ENCODE measurements at regions not wholly inside any gene's neighbourhood (a gene's known extent, or its start where the extent isn't known, plus 50 kb on each side); places are given as distances from the start of the nearest gene placed in this dataset.

DNA sequence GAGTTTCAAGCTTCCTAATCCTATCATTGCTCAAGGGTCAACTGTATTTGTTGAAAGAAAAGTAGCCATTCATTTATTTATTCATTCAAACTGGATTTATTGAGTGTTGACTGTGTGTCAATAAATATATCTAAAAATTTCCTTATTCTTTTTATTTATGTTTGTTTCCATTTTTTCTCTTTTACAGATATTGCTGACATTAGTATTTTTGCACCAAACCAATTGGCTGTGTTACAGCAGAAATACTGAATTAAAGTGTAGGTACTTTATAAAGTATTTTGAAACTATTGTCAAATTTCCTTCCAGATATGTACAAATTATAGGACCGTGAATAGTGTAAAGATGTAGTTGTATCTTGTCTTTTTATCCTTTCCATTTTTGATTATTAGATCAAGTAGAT, 692.0 kb upstream of the SLC10A2 start:
- peaks cover 5% of the 10 kb centered on the region; the same call in 1 of the 2 replicates for H3K4me1 ChIP-seq (ENCODE audit: low read length)
- no peak overlapping the region for H3K9ac ChIP-seq (ENCODE audit: low read length)
- H2AFZ ChIP-seq (ENCODE audit: low read depth, low read length), result no peak overlapping the region
- H4K20me1 ChIP-seq (ENCODE audit: insufficient read depth, low read length), result no peaks in the 10 kb centered on the region
- no peak overlapping the region for H3K4me2 ChIP-seq (ENCODE audit: low read length)
- no peak for TF ChIP-seq EZH2phosphoT487 (IDR thresholded peaks at IDR 0.05; ENCODE audit: low read depth)
- TF ChIP-seq, protein P1, sequence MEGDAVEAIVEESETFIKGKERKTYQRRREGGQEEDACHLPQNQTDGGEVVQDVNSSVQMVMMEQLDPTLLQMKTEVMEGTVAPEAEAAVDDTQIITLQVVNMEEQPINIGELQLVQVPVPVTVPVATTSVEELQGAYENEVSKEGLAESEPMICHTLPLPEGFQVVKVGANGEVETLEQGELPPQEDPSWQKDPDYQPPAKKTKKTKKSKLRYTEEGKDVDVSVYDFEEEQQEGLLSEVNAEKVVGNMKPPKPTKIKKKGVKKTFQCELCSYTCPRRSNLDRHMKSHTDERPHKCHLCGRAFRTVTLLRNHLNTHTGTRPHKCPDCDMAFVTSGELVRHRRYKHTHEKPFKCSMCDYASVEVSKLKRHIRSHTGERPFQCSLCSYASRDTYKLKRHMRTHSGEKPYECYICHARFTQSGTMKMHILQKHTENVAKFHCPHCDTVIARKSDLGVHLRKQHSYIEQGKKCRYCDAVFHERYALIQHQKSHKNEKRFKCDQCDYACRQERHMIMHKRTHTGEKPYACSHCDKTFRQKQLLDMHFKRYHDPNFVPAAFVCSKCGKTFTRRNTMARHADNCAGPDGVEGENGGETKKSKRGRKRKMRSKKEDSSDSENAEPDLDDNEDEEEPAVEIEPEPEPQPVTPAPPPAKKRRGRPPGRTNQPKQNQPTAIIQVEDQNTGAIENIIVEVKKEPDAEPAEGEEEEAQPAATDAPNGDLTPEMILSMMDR (IDR thresholded peaks at IDR 0.05; ENCODE audit: low read depth, low read length), result no peak
- H3K36me3 ChIP-seq (replicated peaks; ENCODE audit: low read depth, low read length), result no peaks in the 10 kb centered on the region
- no peak overlapping the region for H3K4me3 ChIP-seq (ENCODE audit: low read length)
- no peaks in the 10 kb centered on the region for H3K27me3 ChIP-seq (ENCODE audit: low read depth, low read length)
- no peak overlapping the region for H3K27ac ChIP-seq (ENCODE audit: low read length)
- no peaks in the 10 kb centered on the region for H3K9me3 ChIP-seq (ENCODE audit: insufficient read depth, low read length)
- no peaks in the 10 kb centered on the region for H3K79me2 ChIP-seq (ENCODE audit: low read length)

DNA sequence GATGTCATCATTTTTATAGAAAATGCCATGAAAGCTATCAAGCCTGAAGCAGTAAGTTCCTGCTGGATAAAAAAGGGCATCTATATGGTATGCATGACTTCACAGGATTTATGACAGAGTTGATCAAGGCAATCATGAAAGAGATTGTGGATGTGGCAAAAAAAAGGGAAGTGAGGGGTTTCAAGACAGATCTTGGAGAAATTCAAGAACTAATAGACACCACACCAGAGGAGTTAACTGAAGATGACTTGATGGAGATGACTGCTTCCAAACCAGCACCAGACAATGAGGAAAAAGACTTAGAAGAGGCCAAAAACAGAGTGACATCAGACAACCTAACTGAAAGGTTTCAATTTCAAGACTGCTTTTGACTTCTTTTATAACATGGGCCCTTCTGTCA, 691.1 kb upstream of the SLC10A2 start:
- Histone ChIP-seq H4K20me1 (ENCODE audit: insufficient read depth, low read length) (no peaks in the 10 kb centered on the region), H3K27ac (ENCODE audit: low read length) (no peak overlapping the region), H3K9ac (ENCODE audit: low read length) (no peak overlapping the region), H2AFZ (ENCODE audit: low read depth, low read length) (no peak overlapping the region), H3K79me2 (ENCODE audit: low read length) (no peaks in the 10 kb centered on the region), H3K36me3 (replicated peaks; ENCODE audit: low read depth, low read length) (no peaks in the 10 kb centered on the region), H3K4me2 (ENCODE audit: low read length) (no peak overlapping the region), H3K4me3 (ENCODE audit: low read length) (no peak overlapping the region), H3K9me3 (ENCODE audit: insufficient read depth, low read length) (no peaks in the 10 kb centered on the region), H3K27me3 (ENCODE audit: low read depth, low read length) (no peaks in the 10 kb centered on the region), H3K4me1 (ENCODE audit: low read length) (peaks cover 5% of the 10 kb centered on the region; the same call in 1 of the 2 replicates)
- no peak for TF ChIP-seq EZH2phosphoT487 (IDR thresholded peaks at IDR 0.05; ENCODE audit: low read depth)
- TF ChIP-seq, protein P1 (IDR thresholded peaks at IDR 0.05; ENCODE audit: low read depth, low read length), result no peak

DNA sequence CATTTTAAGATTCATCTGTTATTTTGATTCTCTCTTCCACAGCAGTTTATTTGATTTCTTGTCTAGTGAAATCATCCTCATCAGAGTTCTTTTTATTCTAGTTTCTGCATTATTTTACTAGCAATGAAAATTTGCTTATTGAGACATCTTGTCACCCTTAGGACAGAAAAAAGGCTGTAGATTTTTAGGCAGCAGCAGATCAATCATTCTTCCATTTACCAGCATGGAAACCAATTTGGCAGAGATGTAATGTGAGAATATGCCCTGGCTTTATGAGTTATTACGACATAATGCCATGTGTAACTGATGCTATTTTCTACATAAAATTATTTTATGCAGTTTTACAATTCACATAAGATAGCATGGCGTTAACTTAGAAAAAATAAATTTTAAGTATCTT, 688.6 kb upstream of the SLC10A2 start:
- H3K9ac ChIP-seq (ENCODE audit: low read length), result no peak overlapping the region
- TF ChIP-seq, protein P1 (IDR thresholded peaks at IDR 0.05; ENCODE audit: low read depth, low read length), result no peak
- no peak for TF ChIP-seq EZH2phosphoT487 (IDR thresholded peaks at IDR 0.05; ENCODE audit: low read depth)
- H3K9me3 ChIP-seq (ENCODE audit: insufficient read depth, low read length), result no peaks in the 10 kb centered on the region
- no peaks in the 10 kb centered on the region for H4K20me1 ChIP-seq (ENCODE audit: insufficient read depth, low read length)
- H3K4me3 ChIP-seq (ENCODE audit: low read length), result no peak overlapping the region
- no peak overlapping the region for H2AFZ ChIP-seq (ENCODE audit: low read depth, low read length)
- no peak overlapping the region for H3K27ac ChIP-seq (ENCODE audit: low read length)
- no peaks in the 10 kb centered on the region for H3K27me3 ChIP-seq (ENCODE audit: low read depth, low read length)
- H3K4me1 ChIP-seq (ENCODE audit: low read length), result peaks cover 5% of the 10 kb centered on the region; the same call in 1 of the 2 replicates
- H3K36me3 ChIP-seq (replicated peaks; ENCODE audit: low read depth, low read length), result no peaks in the 10 kb centered on the region
- no peaks in the 10 kb centered on the region for H3K79me2 ChIP-seq (ENCODE audit: low read length)
- H3K4me2 ChIP-seq (ENCODE audit: low read length), result no peak overlapping the region

DNA sequence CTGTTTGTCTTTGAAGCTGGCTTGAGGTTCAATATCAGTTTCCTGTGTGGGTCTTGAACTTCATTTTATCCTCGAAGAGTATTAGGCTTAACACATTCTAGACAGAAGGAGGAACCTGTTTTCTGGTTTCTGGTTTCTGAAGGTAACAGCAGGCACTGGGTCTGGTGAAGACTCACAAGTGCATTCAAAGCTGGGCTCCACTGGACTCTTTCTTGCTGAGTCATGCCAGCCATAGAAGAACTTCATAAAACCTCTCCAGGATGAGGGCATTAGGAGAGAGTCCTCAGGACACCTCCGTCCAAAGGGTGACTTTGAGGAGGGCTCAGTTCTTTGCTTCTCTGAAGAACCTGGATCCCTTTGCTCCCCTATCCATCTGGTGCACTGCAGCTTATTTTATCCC, 668.6 kb upstream of the SLC10A2 start:
- Histone ChIP-seq H3K9ac (ENCODE audit: low read length) (no peak overlapping the region), H3K36me3 (replicated peaks; ENCODE audit: low read depth, low read length) (no peaks in the 10 kb centered on the region), H4K20me1 (ENCODE audit: insufficient read depth, low read length) (no peaks in the 10 kb centered on the region), H3K27me3 (ENCODE audit: low read depth, low read length) (no peaks in the 10 kb centered on the region), H3K4me3 (ENCODE audit: low read length) (no peak overlapping the region), H2AFZ (ENCODE audit: low read depth, low read length) (no peak overlapping the region), H3K9me3 (ENCODE audit: insufficient read depth, low read length) (no peaks in the 10 kb centered on the region), H3K4me2 (ENCODE audit: low read length) (no peak overlapping the region), H3K27ac (ENCODE audit: low read length) (no peak overlapping the region), H3K79me2 (ENCODE audit: low read length) (no peaks in the 10 kb centered on the region), H3K4me1 (ENCODE audit: low read length) (no peaks in the 10 kb centered on the region)
- TF ChIP-seq, protein P1 (IDR thresholded peaks at IDR 0.05; ENCODE audit: low read depth, low read length), result no peak
- no peak for TF ChIP-seq EZH2phosphoT487 (IDR thresholded peaks at IDR 0.05; ENCODE audit: low read depth)

All from OCI-LY3 (cell line).